Cardiac fibroblast (primary cell): ENCODE measurements at regions not wholly inside any gene's neighbourhood (a gene's known extent, or its start where the extent isn't known, plus 50 kb on each side); places are given as distances from the start of the nearest gene placed in this dataset.

Experiments
- DNase-seq, 2 donors: peaks; one replicate each; pipeline versions ENCODE4 v3.0.0 to v3.0.0-alpha.2; 2010; ENCODE audit warnings: low read depth in 2 of 2
- H3K4me3 ChIP-seq, 2 donors: replicated peaks in 1 of 2; 1 replicate in 1 of 2; 2 replicates in 1 of 2; pipeline ENCODE4 v1.5.1; 2011; ENCODE audit warnings: low read depth in 2 of 2, low read length in 2 of 2, mild to moderate bottlenecking in 2 of 2, moderate library complexity in 1 of 2
- CTCF ChIP-seq: IDR thresholded peaks from one replicate; pipeline ENCODE4 v1.5.1; 2011; ENCODE audit warnings: low read depth, mild to moderate bottlenecking, low read length, inconsistent platforms

- DNase-seq = no peak
- H3K4me3 ChIP-seq = no peak overlapping the region
- TF ChIP-seq CTCF = no peak
Measured at GRCh38 chr11:81059356-81059755, 1618.5 kb upstream of the TENM4 start.

- no peak for TF ChIP-seq CTCF
- DNase-seq = no peak
- no peak overlapping the region for H3K4me3 ChIP-seq
Measured at GRCh38 chr11:81052344-81053158, 1611.7 kb upstream of the TENM4 start.

GRCh38 chr11:81039916-81040524, 1599.2 kb upstream of the TENM4 start:
- TF ChIP-seq CTCF = no peak
- no peak for DNase-seq
- H3K4me3 ChIP-seq = no peak overlapping the region

- no peak for DNase-seq
- H3K4me3 ChIP-seq = no peak overlapping the region
- TF ChIP-seq CTCF = no peak
Measured at GRCh38 chr11:81036168-81036870, 1595.5 kb upstream of the TENM4 start.

- no peak overlapping the region for H3K4me3 ChIP-seq
- no peak for DNase-seq
- no peak for TF ChIP-seq CTCF
Measured at GRCh38 chr11:81033779-81034540, 1593.1 kb upstream of the TENM4 start.

GRCh38 chr11:81032906-81033305, 1592.1 kb upstream of the TENM4 start:
- DNase-seq = no peak
- no peak for TF ChIP-seq CTCF
- no peak overlapping the region for H3K4me3 ChIP-seq
